ENCODE measurements at regions not wholly inside any gene's neighbourhood (a gene's known extent, or its start where the extent isn't known, plus 50 kb on each side); places are given as distances from the start of the nearest gene placed in this dataset.

GRCh38 chr11:91296629-91297028, 928.0 kb upstream of the FAT3 start:
- Histone ChIP-seq H3K9me3 (ENCODE audit: low read depth, low read length, poor library complexity, severe bottlenecking) (no peaks in the 10 kb centered on the region), H3K27ac (ENCODE audit: low read depth, low read length, poor library complexity, severe bottlenecking) (no peak overlapping the region), H3K36me3 (ENCODE audit: insufficient read depth, low read length, poor library complexity, severe bottlenecking) (no peaks in the 10 kb centered on the region), H3K4me3 (ENCODE audit: low read depth, low read length, poor library complexity, severe bottlenecking) (no peak overlapping the region), H3K27me3 (replicated peaks; ENCODE audit: insufficient read depth, low read depth, low read length, poor library complexity) (no peaks in the 10 kb centered on the region), H3K4me1 (ENCODE audit: insufficient read depth, low read length, poor library complexity, severe bottlenecking) (no peaks in the 10 kb centered on the region)
- ChIA-PET POLR2A (ENCODE audit: low non-redundant PET) (no interaction called here), CTCF (no interaction called here)
- DNase-seq (ENCODE audit: low spot score) = no peak
- intact Hi-C loops (cut with micrococcal nuclease; ENCODE audit: unreplicated experiment) = no loop called here
- no peak for TF ChIP-seq EZH2 (IDR thresholded peaks at IDR 0.05; ENCODE audit: borderline replicate concordance, low read depth, low read length, poor library complexity, severe bottlenecking)
- TF ChIP-seq CTCF (conservative IDR thresholded peaks at IDR 0.05; ENCODE audit: low read depth, low read length) = no peak
- no TSS peak for BruUV-seq (replicated peaks)

- TF ChIP-seq EZH2 (IDR thresholded peaks at IDR 0.05; ENCODE audit: borderline replicate concordance, low read depth, low read length, poor library complexity, severe bottlenecking) = no peak
- TF ChIP-seq CTCF (conservative IDR thresholded peaks at IDR 0.05; ENCODE audit: low read depth, low read length) = no peak
- ChIA-PET POLR2A (ENCODE audit: low non-redundant PET) (no interaction called here), CTCF (no interaction called here)
- no peaks in the 10 kb centered on the region for H3K4me1 ChIP-seq (ENCODE audit: insufficient read depth, low read length, poor library complexity, severe bottlenecking)
- H3K27ac ChIP-seq (ENCODE audit: low read depth, low read length, poor library complexity, severe bottlenecking) = no peak overlapping the region
- no peaks in the 10 kb centered on the region for H3K36me3 ChIP-seq (ENCODE audit: insufficient read depth, low read length, poor library complexity, severe bottlenecking)
- BruUV-seq (replicated peaks) = no TSS peak
- intact Hi-C loops (cut with micrococcal nuclease; ENCODE audit: unreplicated experiment) = no loop called here
- H3K27me3 ChIP-seq (replicated peaks; ENCODE audit: insufficient read depth, low read depth, low read length, poor library complexity) = no peaks in the 10 kb centered on the region
- no peak overlapping the region for H3K4me3 ChIP-seq (ENCODE audit: low read depth, low read length, poor library complexity, severe bottlenecking)
- DNase-seq (ENCODE audit: low spot score) = no peak
- H3K9me3 ChIP-seq (ENCODE audit: low read depth, low read length, poor library complexity, severe bottlenecking) = no peaks in the 10 kb centered on the region
Measured at GRCh38 chr11:91295591-91295990, 929.0 kb upstream of the FAT3 start.

GRCh38 chr11:91293119-91293518, 931.5 kb upstream of the FAT3 start:
- ChIA-PET CTCF (no interaction called here), POLR2A (ENCODE audit: low non-redundant PET) (no interaction called here)
- H3K27me3 ChIP-seq (replicated peaks; ENCODE audit: insufficient read depth, low read depth, low read length, poor library complexity) = no peaks in the 10 kb centered on the region
- intact Hi-C loops (cut with micrococcal nuclease; ENCODE audit: unreplicated experiment) = no loop called here
- TF ChIP-seq CTCF (conservative IDR thresholded peaks at IDR 0.05; ENCODE audit: low read depth, low read length) = no peak
- TF ChIP-seq EZH2 (IDR thresholded peaks at IDR 0.05; ENCODE audit: borderline replicate concordance, low read depth, low read length, poor library complexity, severe bottlenecking) = no peak
- no peak overlapping the region for H3K4me3 ChIP-seq (ENCODE audit: low read depth, low read length, poor library complexity, severe bottlenecking)
- DNase-seq (ENCODE audit: low spot score) = no peak
- H3K4me1 ChIP-seq (ENCODE audit: insufficient read depth, low read length, poor library complexity, severe bottlenecking) = no peaks in the 10 kb centered on the region
- H3K27ac ChIP-seq (ENCODE audit: low read depth, low read length, poor library complexity, severe bottlenecking) = no peak overlapping the region
- no peaks in the 10 kb centered on the region for H3K9me3 ChIP-seq (ENCODE audit: low read depth, low read length, poor library complexity, severe bottlenecking)
- no peaks in the 10 kb centered on the region for H3K36me3 ChIP-seq (ENCODE audit: insufficient read depth, low read length, poor library complexity, severe bottlenecking)
- no TSS peak for BruUV-seq (replicated peaks)
